KMS-11 (cell line): ENCODE measurements at regions not wholly inside any gene's neighbourhood (a gene's known extent, or its start where the extent isn't known, plus 50 kb on each side); places are given as distances from the start of the nearest gene placed in this dataset.

Experiments used
- H2AFZ ChIP-seq: fragments of 200-600 bp; sonication (generic); 2 replicates; pipeline ENCODE4 v1.6.1; 2016; ENCODE audit warnings: antibody characterized with exemption, mixed run types, low read depth
- H3K27ac ChIP-seq: fragments of 200-600 bp; sonication (generic); 2 replicates; pipeline ENCODE4 v1.6.1; 2016; ENCODE audit warnings: mild to moderate bottlenecking, mixed run types
- H3K27me3 ChIP-seq: fragments of 200-600 bp; sonication (generic); 2 replicates; pipeline ENCODE4 v1.6.1; 2017; ENCODE audit warnings: mild to moderate bottlenecking, low read depth, mixed run types, moderate library complexity; ENCODE audit not compliant: insufficient read depth
- H3K36me3 ChIP-seq: fragments of 200-600 bp; sonication (generic); 2 replicates; pipeline ENCODE4 v1.6.1; 2017; ENCODE audit warnings: mild to moderate bottlenecking, mixed run types; ENCODE audit not compliant: insufficient read depth
- H3K4me1 ChIP-seq: fragments of 200-600 bp; sonication (generic); 2 replicates; pipeline ENCODE4 v1.6.1; 2016; ENCODE audit warnings: mild to moderate bottlenecking, low read depth, mixed run types; ENCODE audit not compliant: poor library complexity, severe bottlenecking
- H3K4me2 ChIP-seq: fragments of 200-600 bp; sonication (generic); 2 replicates; pipeline ENCODE4 v1.7.0; 2016; ENCODE audit warnings: mild to moderate bottlenecking, mixed run types
- H3K4me3 ChIP-seq: fragments of 200-600 bp; sonication (generic); IDR thresholded peaks from 2 replicates; pipeline ENCODE4 v1.6.1; 2017; ENCODE audit warnings: low read depth, low read length, mixed read lengths; ENCODE audit not compliant: insufficient read depth
- H3K79me2 ChIP-seq: fragments of 200-600 bp; sonication (generic); 2 replicates; pipeline ENCODE4 v1.6.1; 2016; ENCODE audit warnings: low read depth, mixed run types; ENCODE audit not compliant: insufficient read depth
- H3K9ac ChIP-seq: fragments of 200-600 bp; sonication (generic); 2 replicates; pipeline ENCODE4 v1.6.1; 2016; ENCODE audit warnings: mild to moderate bottlenecking, mixed run types
- H4K20me1 ChIP-seq: fragments of 200-600 bp; sonication (generic); 2 replicates; pipeline ENCODE4 v1.6.1; 2016; ENCODE audit warnings: mild to moderate bottlenecking, mixed run types; ENCODE audit not compliant: insufficient read depth
- TF ChIP-seq, protein P1 (sequence below): fragments of 200-600 bp; sonication (generic); conservative IDR thresholded peaks from 2 replicates; pipeline ENCODE4 v1.6.1; 2017; ENCODE audit warnings: low read depth, mild to moderate bottlenecking, antibody characterized with exemption, low read length, moderate library complexity, mixed read lengths

DNA sequence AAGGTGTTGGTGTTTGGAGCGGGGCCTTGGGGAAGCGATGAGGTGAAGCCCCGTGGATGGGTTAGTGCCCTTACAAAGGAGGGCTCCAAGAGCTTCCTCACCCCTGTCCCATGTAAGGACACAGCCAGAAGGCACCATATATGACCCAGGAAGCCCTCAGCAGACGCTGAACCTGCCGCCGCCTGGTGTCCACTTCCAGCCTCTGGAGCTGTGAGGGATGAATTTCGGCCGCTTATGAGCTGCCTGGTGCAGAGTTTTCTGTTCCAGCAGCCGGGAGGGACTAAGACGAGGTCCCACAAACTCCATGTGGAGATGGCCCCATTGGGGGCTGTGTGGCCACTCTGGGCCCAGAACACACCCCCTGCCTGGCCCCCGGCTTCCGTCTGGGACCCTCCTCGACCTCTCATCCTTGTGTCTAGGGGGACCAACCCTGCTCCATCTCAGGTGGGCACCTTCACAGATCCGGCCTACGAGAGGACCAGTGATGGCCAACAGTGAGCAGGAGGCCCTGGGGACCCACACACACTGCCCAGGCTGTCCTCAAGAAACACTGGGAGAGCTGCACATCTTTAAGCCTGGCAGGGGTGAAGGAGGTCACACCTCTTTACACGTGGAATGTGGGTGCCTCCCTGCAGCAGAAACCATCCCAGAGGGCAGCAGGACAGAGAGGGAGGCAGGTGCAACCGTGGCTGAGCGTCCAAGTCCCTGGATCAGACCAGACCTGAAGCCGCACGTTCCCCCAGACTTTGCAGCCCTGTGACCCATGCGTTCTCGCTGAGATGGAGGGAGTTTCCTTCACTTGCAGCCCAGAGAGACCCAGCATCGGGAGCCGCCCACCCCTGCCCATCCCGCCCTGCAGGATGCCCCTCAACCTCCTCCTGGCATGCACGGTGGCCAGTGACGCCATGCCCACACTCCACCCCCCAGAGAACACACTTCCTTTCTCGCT lies 96.1 kb downstream of the PDGFA start:
- Histone ChIP-seq H3K4me2 (no peak overlapping the region), H3K4me3 (no peak overlapping the region), H3K4me1 (no peaks in the 10 kb centered on the region), H3K9ac (no peak overlapping the region), H4K20me1 (no peaks in the 10 kb centered on the region), H2AFZ (no peak overlapping the region), H3K79me2 (no peaks in the 10 kb centered on the region), H3K36me3 (no peaks in the 10 kb centered on the region), H3K27ac (no peak overlapping the region), H3K27me3 (peaks cover 36% of the 10 kb centered on the region)
- TF ChIP-seq, protein P1, sequence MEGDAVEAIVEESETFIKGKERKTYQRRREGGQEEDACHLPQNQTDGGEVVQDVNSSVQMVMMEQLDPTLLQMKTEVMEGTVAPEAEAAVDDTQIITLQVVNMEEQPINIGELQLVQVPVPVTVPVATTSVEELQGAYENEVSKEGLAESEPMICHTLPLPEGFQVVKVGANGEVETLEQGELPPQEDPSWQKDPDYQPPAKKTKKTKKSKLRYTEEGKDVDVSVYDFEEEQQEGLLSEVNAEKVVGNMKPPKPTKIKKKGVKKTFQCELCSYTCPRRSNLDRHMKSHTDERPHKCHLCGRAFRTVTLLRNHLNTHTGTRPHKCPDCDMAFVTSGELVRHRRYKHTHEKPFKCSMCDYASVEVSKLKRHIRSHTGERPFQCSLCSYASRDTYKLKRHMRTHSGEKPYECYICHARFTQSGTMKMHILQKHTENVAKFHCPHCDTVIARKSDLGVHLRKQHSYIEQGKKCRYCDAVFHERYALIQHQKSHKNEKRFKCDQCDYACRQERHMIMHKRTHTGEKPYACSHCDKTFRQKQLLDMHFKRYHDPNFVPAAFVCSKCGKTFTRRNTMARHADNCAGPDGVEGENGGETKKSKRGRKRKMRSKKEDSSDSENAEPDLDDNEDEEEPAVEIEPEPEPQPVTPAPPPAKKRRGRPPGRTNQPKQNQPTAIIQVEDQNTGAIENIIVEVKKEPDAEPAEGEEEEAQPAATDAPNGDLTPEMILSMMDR: no peak

DNA sequence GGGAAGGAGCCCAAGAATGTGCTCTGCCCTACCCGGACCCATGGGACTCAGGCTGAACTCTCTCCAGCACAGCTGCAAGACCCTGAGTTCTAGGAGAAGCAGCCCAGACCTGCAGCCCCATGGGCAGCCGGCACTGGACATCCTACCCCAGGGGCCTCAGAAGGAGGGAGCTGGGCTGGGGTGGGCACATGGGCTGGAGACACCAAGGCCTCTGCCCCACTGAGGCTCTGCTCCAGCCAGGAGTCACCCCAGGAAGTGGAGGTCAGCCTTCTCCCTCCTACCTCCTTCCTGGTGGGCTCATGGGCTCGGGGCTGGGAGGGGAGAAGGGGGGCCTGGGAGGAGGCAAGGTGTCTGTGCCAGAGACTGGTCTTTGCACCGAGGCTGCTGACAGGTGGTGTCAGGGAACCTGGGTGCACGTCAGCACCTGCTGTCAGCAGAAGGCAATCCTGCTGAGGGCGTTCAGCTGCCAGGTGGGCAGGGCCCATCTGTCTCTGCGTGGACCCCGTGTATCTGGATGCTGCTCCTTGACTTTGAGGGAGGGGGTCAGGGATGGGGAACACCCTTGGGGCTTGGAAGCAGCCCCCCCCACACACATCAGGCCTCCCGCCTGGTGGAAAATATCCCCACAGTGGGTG lies 95.2 kb downstream of the PDGFA start:
- TF ChIP-seq, protein P1: no peak
- Histone ChIP-seq H4K20me1 (no peaks in the 10 kb centered on the region), H3K27me3 (peaks cover 40% of the 10 kb centered on the region), H3K9ac (no peak overlapping the region), H3K4me2 (no peak overlapping the region), H3K4me1 (no peaks in the 10 kb centered on the region), H2AFZ (no peak overlapping the region), H3K79me2 (no peaks in the 10 kb centered on the region), H3K36me3 (no peaks in the 10 kb centered on the region), H3K27ac (no peak overlapping the region), H3K4me3 (no peak overlapping the region)

DNA sequence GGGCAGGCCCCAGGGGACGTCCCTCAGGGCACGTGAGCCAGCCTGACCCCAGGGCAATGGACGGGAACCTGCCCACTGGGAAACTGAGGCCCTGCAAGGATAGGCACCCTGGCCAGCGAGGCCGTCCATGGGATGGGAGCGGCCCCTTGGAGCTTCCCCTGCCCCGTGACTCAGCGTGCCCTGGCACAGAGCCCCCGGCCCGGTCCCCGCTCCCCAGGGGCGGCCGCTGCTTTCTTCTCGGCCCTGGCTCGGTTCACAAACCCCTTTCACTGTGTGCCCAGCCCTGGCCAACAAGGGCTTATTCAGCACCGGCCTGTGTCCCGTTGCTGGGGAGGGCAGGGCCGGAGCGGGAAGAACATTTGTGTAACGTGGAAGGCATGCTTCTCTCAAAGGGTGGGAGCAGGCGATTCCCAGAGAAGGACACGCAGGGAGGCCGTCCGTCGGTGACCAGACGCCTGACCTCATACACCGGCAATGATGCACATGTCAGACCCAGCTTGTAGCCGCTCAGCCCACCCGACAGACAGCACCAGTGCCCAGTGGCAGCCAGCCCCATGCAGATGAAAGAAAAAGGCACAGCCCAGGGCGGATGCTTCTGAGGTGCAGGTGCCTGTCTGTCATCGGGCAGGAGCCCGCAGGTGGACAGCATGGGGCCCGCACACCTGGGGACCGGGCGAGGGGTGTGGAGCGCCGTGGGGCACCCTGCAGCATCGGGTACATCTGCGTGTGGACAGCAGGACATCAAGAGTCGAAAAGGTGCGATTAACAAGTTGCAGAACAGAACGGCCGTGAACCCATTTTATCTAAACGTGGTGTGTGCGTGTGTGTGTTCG lies 94.5 kb downstream of the PDGFA start:
- H3K27ac ChIP-seq: no peak overlapping the region
- H3K27me3 ChIP-seq: peaks cover 48% of the 10 kb centered on the region
- H2AFZ ChIP-seq: no peak overlapping the region
- H3K4me2 ChIP-seq: no peak overlapping the region
- H3K9ac ChIP-seq: no peak overlapping the region
- H3K4me3 ChIP-seq: no peak overlapping the region
- no peaks in the 10 kb centered on the region for H3K79me2 ChIP-seq
- H3K36me3 ChIP-seq: no peaks in the 10 kb centered on the region
- no peaks in the 10 kb centered on the region for H3K4me1 ChIP-seq
- no peaks in the 10 kb centered on the region for H4K20me1 ChIP-seq
- TF ChIP-seq, protein P1: no peak

DNA sequence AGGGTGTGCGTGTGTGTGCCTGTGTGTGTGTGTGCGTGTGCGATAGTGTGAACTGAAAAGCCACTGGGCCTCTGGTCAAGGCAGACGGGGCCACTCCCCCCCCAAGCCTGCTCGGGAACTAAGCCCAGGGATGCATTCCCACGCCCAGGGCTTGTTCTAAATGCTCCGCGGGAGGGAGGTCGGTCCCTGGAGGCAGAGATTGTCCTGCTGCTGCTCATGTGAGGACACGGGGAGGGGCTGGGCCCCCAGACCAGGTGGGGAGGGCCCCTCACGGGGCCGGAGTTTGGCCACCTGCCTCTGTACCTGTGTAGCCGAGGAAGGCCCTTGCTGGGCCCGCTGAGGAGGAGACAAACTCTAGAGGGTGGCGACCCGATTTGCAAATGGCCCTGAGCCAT lies 93.9 kb downstream of the PDGFA start:
- Histone ChIP-seq H3K9ac (no peak overlapping the region), H3K4me1 (no peaks in the 10 kb centered on the region), H4K20me1 (no peaks in the 10 kb centered on the region), H3K4me2 (no peak overlapping the region), H3K36me3 (no peaks in the 10 kb centered on the region), H3K79me2 (no peaks in the 10 kb centered on the region), H3K27ac (no peak overlapping the region), H3K27me3 (peaks cover 54% of the 10 kb centered on the region), H3K4me3 (no peak overlapping the region), H2AFZ (no peak overlapping the region)
- TF ChIP-seq, protein P1: no peak
